ENCODE measurements at regions not wholly inside any gene's neighbourhood (a gene's known extent, or its start where the extent isn't known, plus 50 kb on each side); places are given as distances from the start of the nearest gene placed in this dataset.

GRCh38 chr11:28984231-28984630 is 876.0 kb downstream of the METTL15 start:
- no peak for DNase-seq (ENCODE audit: low read depth in 2 of 2)

DNA sequence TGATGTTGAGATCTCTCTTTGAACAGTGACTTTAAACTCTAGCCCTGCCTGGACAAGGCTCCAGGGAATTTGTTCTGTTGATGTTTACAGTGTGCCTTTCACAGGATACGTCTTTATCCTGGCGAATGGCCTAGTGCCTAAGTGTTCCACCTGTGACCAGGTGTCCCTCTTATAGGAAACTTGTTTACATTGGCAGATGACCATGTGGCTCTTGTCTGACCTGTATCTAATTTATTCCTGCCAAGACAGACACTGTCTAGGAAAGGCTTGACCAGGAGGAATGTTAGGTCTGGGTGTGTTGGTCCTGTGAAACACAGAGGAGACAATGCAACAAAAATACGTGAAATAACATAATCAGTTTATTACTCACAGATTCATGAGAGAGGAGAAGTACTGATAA is 875.6 kb downstream of the METTL15 start:
- no peak for DNase-seq (ENCODE audit: low read depth in 2 of 2)

DNA sequence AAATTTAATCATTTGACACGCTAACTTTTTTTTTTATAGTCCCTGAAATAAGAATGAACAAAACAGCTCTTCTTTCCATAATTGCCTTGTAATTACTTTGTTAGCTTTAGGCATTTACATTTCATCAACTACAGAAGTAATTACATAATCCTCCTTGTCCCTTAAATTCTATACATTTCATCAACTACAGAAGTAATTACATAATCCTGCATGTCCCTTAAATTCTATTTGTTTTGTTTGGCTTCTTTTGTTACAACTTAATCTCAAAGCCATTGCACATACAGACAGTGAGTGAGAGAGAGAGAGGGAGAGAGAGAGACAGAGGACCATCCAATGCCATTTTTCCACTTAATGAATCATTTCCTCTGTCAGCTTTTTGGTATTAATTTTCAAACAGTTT is 873.2 kb downstream of the METTL15 start:
- DNase-seq (ENCODE audit: low read depth in 2 of 2): no peak

GRCh38 chr11:28976801-28977145 is 868.6 kb downstream of the METTL15 start:
- DNase-seq (ENCODE audit: low read depth in 2 of 2): no peak

DNA sequence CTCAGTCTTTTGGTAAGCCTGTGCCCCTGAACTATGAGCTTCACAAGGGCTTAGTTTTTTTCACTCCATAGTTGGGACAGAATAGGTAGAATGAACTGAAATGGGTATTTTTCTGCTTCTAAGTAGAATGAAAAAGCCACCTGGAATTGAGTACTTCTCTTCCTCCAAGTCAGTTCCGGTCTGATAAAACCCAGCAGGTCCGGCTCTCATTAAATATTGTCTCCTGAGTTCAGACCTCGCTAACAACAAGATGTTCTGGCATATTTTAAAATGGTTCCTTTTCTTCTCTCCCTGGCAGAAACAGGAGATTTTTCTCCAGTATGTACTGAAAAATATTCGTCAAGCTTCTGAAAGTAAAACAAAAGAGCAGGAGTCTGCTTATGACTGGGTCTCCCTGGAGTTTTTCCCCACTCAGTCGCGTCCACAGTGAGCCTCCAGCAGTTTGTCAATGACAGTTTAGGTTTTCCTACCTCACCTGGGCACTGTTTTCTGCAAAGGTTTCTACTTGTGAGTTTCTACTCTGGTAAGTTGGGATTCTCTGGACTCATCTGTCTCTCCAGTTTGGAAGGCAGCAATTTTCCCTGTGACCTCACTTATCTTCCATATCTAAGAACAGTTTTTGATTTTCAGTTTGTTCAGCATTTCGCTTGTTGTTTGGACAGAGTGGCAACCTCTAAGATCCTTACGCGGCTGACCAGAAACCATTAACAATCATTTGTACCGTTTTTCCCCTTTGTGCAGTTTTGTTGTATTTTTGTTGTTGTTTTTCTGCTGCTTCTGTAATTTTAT is 868.0 kb downstream of the METTL15 start:
- DNase-seq (ENCODE audit: low read depth in 2 of 2): no peak

- no peak for DNase-seq (ENCODE audit: low read depth in 2 of 2)
These were observed 861.6 kb downstream of the METTL15 start for GRCh38 chr11:28969832-28970231.

DNA sequence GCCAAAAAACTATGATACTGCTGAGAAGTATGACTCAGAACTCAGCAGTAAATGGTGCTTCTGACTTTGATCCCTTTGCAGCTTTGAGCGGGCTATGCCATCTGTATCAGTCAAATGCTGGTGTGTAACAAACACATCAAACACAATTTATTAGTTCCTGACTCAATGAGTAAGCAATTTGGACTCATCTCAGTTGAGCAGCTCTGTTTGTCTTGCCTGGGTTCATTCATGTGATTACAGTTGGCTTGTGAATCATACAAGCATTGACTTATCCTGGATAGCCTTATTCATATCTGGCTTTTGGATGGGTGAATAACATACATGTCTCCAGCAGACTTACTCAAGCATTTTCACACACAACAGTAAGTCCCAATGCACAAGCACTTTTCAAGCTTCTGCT is 858.8 kb downstream of the METTL15 start:
- DNase-seq (ENCODE audit: low read depth in 2 of 2): no peak

DNA sequence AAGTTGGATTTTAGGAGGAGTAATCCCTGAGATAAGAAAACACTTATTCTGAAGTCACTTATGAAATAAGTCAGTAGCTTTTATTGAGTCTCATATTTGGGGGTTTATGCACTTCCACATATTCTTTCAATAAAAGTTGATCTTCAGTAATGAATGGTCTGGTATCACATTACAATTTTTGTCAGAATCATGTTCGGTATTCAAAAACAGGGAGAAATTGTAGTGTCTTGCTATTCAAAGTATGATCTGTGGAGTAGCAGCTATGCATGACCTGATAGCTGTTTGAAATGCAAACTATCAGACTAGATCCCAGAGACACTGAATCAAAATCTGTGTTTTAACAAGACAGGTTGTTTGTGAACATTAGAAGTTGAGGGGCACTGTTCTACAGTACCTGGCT is 857.6 kb downstream of the METTL15 start:
- no peak for DNase-seq (ENCODE audit: low read depth in 2 of 2)

GRCh38 chr11:28964811-28965210 is 856.6 kb downstream of the METTL15 start:
- DNase-seq (ENCODE audit: low read depth in 2 of 2): no peak

GRCh38 chr11:28963187-28963586 is 855.0 kb downstream of the METTL15 start:
- DNase-seq (ENCODE audit: low read depth in 2 of 2): no peak

DNA sequence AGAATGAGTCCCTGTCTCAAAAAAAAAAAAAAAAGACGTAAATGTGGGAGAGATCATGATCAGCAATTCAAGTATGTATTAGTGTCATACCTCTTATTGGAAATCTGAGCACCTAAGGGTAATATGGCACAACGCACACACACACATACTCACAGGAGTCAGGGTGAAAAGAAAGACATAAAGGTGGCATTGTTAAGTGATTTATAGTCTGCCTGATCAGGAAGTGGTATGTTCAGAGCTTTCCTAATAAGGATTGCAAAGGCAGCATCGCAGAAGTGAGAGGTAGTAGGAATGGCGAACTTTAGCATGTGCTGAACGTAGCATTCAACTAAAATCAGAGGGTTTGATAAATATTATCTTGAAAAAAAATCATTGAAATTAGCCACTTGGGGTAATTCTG is 854.3 kb downstream of the METTL15 start:
- DNase-seq (ENCODE audit: low read depth in 2 of 2): no peak

- DNase-seq (ENCODE audit: low read depth in 2 of 2): no peak
These were observed 853.5 kb downstream of the METTL15 start for GRCh38 chr11:28961726-28962125.

GRCh38 chr11:28956446-28956845 is 848.3 kb downstream of the METTL15 start:
- no peak for DNase-seq (ENCODE audit: low read depth in 2 of 2)

- no peak for DNase-seq (ENCODE audit: low read depth in 2 of 2)
These were observed 843.0 kb downstream of the METTL15 start for GRCh38 chr11:28951191-28951590.

DNA sequence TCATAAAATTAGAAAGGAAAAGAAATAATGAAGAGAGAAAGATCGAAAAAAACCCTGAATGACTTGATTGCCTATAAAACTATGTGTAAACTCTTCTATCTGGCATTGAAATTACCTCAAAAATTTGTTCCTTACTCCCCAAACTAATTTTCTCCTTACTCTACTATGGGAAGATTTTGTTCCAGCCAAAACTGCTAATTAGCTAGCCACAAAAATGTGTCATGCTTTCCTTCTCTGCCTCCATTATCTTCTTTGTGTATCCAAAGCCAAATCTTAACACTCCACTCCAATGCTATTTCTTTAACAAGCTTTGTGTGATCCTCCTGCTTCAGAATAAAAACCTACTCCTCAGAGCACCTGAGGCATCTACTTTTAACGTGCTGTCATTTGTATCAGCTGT is 831.2 kb downstream of the METTL15 start:
- DNase-seq (ENCODE audit: low read depth in 2 of 2): no peak

GRCh38 chr11:28938091-28938490 is 829.9 kb downstream of the METTL15 start:
- no peak for DNase-seq (ENCODE audit: low read depth in 2 of 2)

GRCh38 chr11:28932940-28933339 is 824.8 kb downstream of the METTL15 start:
- no peak for DNase-seq (ENCODE audit: low read depth in 2 of 2)

- DNase-seq (ENCODE audit: low read depth in 2 of 2): no peak
These were observed 815.8 kb downstream of the METTL15 start for GRCh38 chr11:28924004-28924403.

GRCh38 chr11:28922386-28922981 is 814.3 kb downstream of the METTL15 start:
- no peak for DNase-seq (ENCODE audit: low read depth in 2 of 2)

- no peak for DNase-seq (ENCODE audit: low read depth in 2 of 2)
These were observed 811.0 kb downstream of the METTL15 start for GRCh38 chr11:28919194-28919593.

DNA sequence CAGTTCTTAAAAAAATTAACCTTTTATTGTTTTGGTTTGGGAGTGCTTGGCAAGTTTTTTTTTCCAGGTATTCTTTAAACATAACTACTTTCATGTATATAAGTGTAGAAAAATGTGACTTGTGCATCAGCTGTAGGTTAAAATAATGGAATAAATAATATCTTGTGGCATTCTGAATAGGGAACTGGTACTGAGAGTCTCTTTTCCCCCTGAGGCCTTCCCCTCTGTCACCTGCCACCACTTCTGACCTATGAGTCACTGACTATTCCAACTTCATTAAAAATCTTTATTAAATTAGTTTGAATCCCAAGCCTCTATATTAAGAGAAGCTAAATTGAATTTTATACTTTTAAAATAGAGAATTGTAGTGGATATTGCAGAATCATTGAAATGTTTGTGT is 805.7 kb downstream of the METTL15 start:
- DNase-seq (ENCODE audit: low read depth in 2 of 2): no peak

GRCh38 chr11:28911829-28912228 is 803.6 kb downstream of the METTL15 start:
- no peak for DNase-seq (ENCODE audit: low read depth in 2 of 2)

DNA sequence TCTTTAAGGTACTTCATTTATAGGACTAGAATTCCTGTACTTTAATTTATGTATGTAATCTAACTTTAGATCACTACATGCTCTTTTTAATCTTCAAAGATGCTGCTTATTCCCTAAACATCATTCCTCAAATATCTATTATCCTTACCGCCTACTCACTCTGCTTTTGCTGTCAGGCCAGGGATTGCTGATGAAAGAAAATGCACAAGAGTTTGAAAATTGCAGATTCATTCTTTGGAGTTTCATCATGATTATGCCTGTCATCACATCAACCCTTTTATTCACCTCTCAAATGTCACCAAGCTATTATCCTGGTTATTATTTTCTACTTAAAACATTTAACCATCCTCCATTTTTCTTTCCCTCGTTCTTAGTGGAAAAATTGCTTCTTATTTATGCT is 802.7 kb downstream of the METTL15 start:
- DNase-seq (ENCODE audit: low read depth in 2 of 2): no peak

DNA sequence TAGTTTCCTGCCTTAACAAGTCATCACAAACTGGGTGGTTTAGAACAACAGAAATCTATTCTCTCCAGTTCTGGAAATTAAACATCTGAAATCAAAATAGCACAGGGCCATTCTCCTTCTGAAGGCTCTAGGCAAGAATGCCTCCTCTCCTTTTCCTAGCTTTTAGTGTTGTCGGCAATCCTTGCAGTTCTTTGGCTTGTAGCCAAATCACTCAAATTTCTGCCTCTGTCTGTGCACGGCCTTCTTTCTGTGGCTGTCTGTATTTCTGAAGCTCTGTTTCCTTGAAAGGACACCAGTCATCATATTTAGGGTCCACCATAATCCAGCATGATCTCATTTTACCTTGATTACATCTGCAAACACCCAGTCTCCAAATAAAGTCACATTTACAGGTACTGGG is 795.5 kb downstream of the METTL15 start:
- DNase-seq (ENCODE audit: low read depth in 2 of 2): no peak

Measured in stimulated activated CD8-positive, alpha-beta memory T cell treated with anti-CD3 and anti-CD28 coated beads, Interleukin-2, amount 100 ng/mL, for 48 hours (primary cell).